BE2C (cell line): ENCODE measurements at regions not wholly inside any gene's neighbourhood (a gene's known extent, or its start where the extent isn't known, plus 50 kb on each side); places are given as distances from the start of the nearest gene placed in this dataset.
A peak's percentile ranks its signal among the peaks of the same experiment; 100 is the strongest.

Experiments used
- DNase-seq: peaks from one replicate; pipeline ENCODE4 v3.0.0-alpha.2; 2020
- H3K27me3 ChIP-seq: fragments of 250-450 bp; sonication (Bioruptor Pico); 2 replicates; pipeline ENCODE4 v1.5.1; 2020; ENCODE audit warnings: mild to moderate bottlenecking
- H3K36me3 ChIP-seq: fragments of 250-450 bp; sonication (Bioruptor Pico); 2 replicates; pipeline ENCODE4 v1.5.1; 2020; ENCODE audit warnings: mild to moderate bottlenecking
- H3K4me1 ChIP-seq: fragments of 250-450 bp; sonication (Bioruptor Pico); 2 replicates; pipeline ENCODE4 v1.5.1; 2020
- H3K4me3 ChIP-seq: 2 replicates; pipeline ENCODE4 v1.5.1; 2011; ENCODE audit warnings: low read depth, low read length
- H3K9me3 ChIP-seq: fragments of 250-450 bp; sonication (Bioruptor Pico); 2 replicates; pipeline ENCODE4 v1.5.1; 2020
- TF ChIP-seq, protein P1 (sequence below): IDR thresholded peaks from 2 replicates; pipeline ENCODE4 v1.5.1; 2012; ENCODE audit warnings: mild to moderate bottlenecking, low read depth, low read length

DNA sequence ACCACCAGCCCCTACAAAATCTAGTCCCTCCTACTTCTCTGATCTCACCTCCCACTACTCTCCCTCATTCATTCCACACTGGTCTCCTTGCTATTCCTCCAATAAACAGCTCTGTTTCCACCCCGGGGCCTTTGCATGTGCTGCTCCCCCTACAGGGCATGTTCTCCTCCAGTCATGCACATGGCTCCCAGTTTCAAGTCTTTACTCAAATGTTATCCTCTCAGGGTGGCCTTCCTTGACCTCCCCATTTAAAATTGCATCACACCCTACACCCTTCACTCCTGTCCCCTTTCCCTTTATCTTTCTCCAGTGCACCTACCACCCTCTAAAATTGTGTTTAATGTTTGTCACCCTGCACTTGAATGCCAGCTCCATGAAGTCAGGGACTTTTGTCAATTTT lies 174.5 kb downstream of the MRPL14 start:
- TF ChIP-seq, protein P1, sequence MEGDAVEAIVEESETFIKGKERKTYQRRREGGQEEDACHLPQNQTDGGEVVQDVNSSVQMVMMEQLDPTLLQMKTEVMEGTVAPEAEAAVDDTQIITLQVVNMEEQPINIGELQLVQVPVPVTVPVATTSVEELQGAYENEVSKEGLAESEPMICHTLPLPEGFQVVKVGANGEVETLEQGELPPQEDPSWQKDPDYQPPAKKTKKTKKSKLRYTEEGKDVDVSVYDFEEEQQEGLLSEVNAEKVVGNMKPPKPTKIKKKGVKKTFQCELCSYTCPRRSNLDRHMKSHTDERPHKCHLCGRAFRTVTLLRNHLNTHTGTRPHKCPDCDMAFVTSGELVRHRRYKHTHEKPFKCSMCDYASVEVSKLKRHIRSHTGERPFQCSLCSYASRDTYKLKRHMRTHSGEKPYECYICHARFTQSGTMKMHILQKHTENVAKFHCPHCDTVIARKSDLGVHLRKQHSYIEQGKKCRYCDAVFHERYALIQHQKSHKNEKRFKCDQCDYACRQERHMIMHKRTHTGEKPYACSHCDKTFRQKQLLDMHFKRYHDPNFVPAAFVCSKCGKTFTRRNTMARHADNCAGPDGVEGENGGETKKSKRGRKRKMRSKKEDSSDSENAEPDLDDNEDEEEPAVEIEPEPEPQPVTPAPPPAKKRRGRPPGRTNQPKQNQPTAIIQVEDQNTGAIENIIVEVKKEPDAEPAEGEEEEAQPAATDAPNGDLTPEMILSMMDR: peak; percentile 22; the same call in 1 of the 2 replicates
- H3K9me3 ChIP-seq: no peaks in the 10 kb centered on the region
- no peaks in the 10 kb centered on the region for H3K27me3 ChIP-seq
- H3K4me3 ChIP-seq: no peak overlapping the region
- H3K36me3 ChIP-seq: no peaks in the 10 kb centered on the region
- H3K4me1 ChIP-seq: peaks cover 20% of the 10 kb centered on the region
- no peak for DNase-seq

DNA sequence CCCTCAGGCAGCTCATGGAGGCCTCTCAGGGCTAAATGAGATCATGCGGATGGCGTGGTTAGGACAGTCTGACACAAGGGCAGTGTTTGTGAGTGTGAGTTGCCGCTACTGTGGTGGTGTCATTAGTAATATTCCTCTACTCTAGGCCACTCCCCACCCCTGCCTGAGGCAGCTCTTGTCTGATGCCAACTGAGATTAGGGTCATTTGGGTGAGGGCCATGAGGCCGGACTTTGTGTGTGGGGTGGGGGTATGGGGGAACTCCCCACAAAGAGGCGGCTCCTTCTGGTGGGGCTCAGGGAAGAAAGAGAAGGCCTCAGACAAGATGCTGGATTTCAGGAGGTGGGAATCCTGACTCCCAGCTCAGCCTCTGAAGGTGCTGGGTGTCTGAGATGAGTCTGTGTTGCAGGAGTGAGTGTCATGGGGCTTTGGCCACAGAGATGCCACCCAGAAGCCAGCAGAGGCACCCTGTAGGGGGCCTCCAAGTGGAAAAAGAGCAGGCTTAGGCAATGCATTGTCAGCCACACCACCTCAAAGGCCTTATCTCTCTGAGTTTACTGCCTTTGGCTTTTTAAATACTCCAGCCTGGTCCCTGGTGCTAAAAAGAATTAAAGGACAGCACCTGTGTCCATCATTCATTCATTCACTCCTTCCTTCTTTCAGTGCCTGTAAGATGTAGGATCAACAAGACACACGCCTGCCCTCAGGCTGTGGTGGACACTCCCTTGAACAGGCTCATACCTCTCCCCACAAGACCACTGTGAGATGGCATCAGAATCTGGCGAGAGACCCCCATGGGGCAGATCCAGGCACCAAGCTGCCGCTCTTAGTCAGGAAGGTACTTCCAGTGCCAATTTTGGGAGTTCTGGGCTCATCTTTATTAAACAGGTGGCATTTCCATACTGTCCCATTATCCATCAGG lies 175.2 kb downstream of the MRPL14 start:
- no peaks in the 10 kb centered on the region for H3K27me3 ChIP-seq
- H3K4me3 ChIP-seq: no peak overlapping the region

DNA sequence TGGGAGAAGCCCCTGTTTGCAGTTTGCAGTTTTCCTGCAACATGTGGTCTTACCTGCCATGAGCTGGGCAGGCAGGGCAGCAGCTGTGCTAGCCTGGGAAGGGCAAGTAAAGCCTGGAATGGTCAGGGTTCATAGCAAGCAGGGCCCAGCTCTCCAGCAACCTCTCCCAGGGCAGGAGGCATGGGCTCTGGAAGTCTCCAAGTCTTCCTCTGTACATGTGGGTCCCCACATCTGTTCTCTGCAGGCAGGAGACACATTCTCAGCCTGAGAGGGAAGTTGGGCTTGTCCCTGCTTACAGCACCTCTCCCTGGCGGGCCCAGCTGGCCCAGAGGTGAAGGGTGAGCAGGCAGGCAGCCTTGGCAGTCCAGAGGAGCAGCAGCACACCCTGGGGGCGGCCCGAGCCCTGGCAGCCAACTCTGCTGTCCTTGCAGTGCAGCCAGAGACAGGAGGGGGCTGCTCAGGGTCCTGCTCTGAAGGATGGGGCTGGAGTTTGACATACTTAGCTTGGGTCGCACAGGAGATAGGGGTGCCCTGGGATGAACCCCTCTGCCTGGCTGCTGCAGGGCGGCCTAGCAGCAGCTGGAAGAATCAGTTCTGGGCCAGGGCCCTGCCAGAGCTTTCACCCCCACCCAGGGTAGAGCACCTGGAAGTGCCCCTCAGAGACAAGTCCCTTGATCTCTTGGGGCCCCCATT lies 176.0 kb downstream of the MRPL14 start:
- TF ChIP-seq, protein P1: peak; percentile 86
- H3K36me3 ChIP-seq: no peaks in the 10 kb centered on the region
- H3K4me1 ChIP-seq: peaks cover 20% of the 10 kb centered on the region
- no peaks in the 10 kb centered on the region for H3K9me3 ChIP-seq
- peak; percentile 93 for DNase-seq
- no peaks in the 10 kb centered on the region for H3K27me3 ChIP-seq
- no peak overlapping the region for H3K4me3 ChIP-seq

More for the DNA sequence above, 175.2 kb downstream of the MRPL14 start:
- H3K4me1 ChIP-seq: peaks cover 20% of the 10 kb centered on the region
- no peaks in the 10 kb centered on the region for H3K9me3 ChIP-seq
- no peaks in the 10 kb centered on the region for H3K36me3 ChIP-seq
- TF ChIP-seq, protein P1: peak; percentile 49
- DNase-seq: peak; percentile 41

DNA sequence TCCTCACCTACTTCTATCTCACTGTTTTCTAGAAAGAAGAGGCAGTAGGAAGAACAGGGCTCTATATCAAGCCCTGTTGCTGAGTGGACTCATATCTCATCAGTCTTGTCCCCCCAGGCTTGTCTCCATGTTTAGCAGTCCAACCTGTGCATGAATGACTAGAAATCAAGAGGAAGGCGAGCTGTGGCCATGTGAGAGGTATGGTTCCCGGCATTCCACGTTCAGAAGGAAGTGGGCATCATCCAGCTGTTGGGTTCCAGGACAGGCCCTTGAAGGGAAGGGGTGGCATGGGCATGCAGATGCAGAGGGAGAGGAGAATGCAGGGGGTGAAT lies 176.6 kb downstream of the MRPL14 start:
- Histone ChIP-seq H3K4me1 (peaks cover 20% of the 10 kb centered on the region), H3K9me3 (no peaks in the 10 kb centered on the region), H3K36me3 (no peaks in the 10 kb centered on the region), H3K4me3 (no peak overlapping the region), H3K27me3 (no peaks in the 10 kb centered on the region)
- TF ChIP-seq, protein P1: no peak
- DNase-seq: no peak

DNA sequence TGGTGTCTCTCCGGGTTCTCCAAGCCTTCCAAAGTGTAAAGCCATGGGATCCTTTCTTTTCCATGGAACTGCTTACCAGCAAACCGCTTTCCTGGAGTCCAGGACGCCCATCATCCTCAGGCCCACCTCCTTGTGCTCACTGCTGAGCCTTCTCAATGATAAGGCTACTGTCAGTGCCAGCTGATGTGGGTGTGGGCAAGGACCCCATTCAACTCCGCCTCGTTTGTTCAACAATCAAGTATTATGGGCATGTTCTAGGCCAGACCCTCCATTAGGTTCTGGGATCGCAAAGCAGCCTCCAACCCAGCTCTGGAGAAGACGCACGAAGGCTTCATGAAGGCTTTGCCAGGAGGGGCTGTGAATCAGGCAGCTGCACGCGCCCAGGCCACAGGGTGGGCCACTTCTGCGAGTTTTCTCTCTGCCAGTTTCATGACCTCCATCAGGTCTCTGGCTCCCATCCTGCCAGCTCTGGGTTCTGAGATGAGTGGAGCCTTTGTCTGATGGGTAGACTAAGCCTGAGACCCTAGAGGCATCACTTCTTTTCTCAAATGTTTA lies 177.1 kb downstream of the MRPL14 start:
- TF ChIP-seq, protein P1: no peak
- no peaks in the 10 kb centered on the region for H3K36me3 ChIP-seq
- DNase-seq: no peak
- peaks cover 20% of the 10 kb centered on the region for H3K4me1 ChIP-seq
- H3K27me3 ChIP-seq: no peaks in the 10 kb centered on the region
- H3K4me3 ChIP-seq: no peak overlapping the region
- no peaks in the 10 kb centered on the region for H3K9me3 ChIP-seq
